ENCODE measurements at regions not wholly inside any gene's neighbourhood (a gene's known extent, or its start where the extent isn't known, plus 50 kb on each side); places are given as distances from the start of the nearest gene placed in this dataset.

DNA sequence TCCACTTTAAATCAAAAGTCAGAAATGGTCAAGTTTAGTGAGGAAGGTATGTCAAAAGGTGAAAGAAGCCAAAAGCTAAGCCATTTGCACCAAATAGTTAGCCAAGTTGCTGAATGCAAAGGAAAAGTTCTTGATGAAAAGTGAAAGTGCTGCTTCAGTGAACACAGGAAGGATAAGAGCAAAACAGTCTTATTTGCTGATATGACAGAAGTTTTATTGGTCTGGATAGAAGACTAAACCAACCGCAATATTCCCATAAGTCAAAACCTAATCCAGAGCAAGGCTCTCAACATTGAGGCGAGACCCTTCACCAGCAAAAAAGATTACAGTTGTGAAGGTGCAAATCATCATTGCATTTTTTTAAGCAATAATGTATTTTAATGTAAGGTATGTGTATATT, 496.5 kb upstream of the LRATD1 start:
- Histone ChIP-seq H3K27ac (ENCODE audit: low read length) (no peak overlapping the region), H3K79me2 (ENCODE audit: low read length) (no peaks in the 10 kb centered on the region), H3K36me3 (replicated peaks; ENCODE audit: low read depth, low read length) (no peaks in the 10 kb centered on the region), H3K4me1 (ENCODE audit: low read length) (peaks cover 5% of the 10 kb centered on the region; the same call in 1 of the 2 replicates), H3K4me2 (ENCODE audit: low read length) (no peak overlapping the region), H3K9me3 (ENCODE audit: insufficient read depth, low read length) (no peaks in the 10 kb centered on the region), H3K9ac (ENCODE audit: low read length) (no peak overlapping the region), H4K20me1 (ENCODE audit: insufficient read depth, low read length) (no peaks in the 10 kb centered on the region), H2AFZ (ENCODE audit: low read depth, low read length) (no peak overlapping the region), H3K27me3 (ENCODE audit: low read depth, low read length) (no peaks in the 10 kb centered on the region), H3K4me3 (ENCODE audit: low read length) (no peak overlapping the region)
- TF ChIP-seq EZH2phosphoT487 (IDR thresholded peaks at IDR 0.05; ENCODE audit: low read depth) (no peak), CTCF (IDR thresholded peaks at IDR 0.05; ENCODE audit: low read depth, low read length) (no peak)

- Histone ChIP-seq H4K20me1 (ENCODE audit: insufficient read depth, low read length) (no peaks in the 10 kb centered on the region), H3K9ac (ENCODE audit: low read length) (no peak overlapping the region), H3K4me3 (ENCODE audit: low read length) (no peak overlapping the region), H3K27ac (ENCODE audit: low read length) (no peak overlapping the region), H3K4me2 (ENCODE audit: low read length) (no peak overlapping the region), H3K36me3 (replicated peaks; ENCODE audit: low read depth, low read length) (no peaks in the 10 kb centered on the region), H2AFZ (ENCODE audit: low read depth, low read length) (no peak overlapping the region), H3K79me2 (ENCODE audit: low read length) (no peaks in the 10 kb centered on the region), H3K4me1 (ENCODE audit: low read length) (peaks cover 5% of the 10 kb centered on the region; the same call in 1 of the 2 replicates), H3K9me3 (ENCODE audit: insufficient read depth, low read length) (no peaks in the 10 kb centered on the region), H3K27me3 (ENCODE audit: low read depth, low read length) (no peaks in the 10 kb centered on the region)
- no peak for TF ChIP-seq EZH2phosphoT487 (IDR thresholded peaks at IDR 0.05; ENCODE audit: low read depth)
- peak; percentile 9; the same call in 1 of the 2 replicates for TF ChIP-seq CTCF (IDR thresholded peaks at IDR 0.05; ENCODE audit: low read depth, low read length)
These were observed 494.9 kb upstream of the LRATD1 start for GRCh38 chr2:14137643-14138042.

GRCh38 chr2:14140009-14140550, 492.4 kb upstream of the LRATD1 start:
- Histone ChIP-seq H3K79me2 (ENCODE audit: low read length) (no peaks in the 10 kb centered on the region), H3K9me3 (ENCODE audit: insufficient read depth, low read length) (no peaks in the 10 kb centered on the region), H2AFZ (ENCODE audit: low read depth, low read length) (no peak overlapping the region)

DNA sequence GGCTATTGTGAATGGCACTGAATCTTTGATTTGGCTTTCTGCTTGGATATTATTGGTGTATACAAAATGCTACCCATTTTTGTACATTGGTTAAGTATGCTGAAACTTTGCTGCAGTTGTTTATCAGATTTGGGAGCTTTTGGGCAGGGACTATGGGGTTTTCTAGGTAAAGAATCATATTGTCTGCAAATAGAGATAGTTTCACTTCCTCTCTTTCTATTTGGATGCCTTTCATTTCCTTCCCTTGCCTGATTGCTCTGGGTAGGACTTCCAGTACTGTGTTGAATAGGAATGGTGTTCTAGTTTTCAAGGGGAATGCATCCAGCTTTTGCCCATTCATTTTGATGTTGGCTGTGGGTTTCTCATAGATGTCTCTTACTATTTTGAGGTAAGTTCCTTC, 489.1 kb upstream of the LRATD1 start:
- Histone ChIP-seq H2AFZ (ENCODE audit: low read depth, low read length) (no peak overlapping the region), H3K4me3 (ENCODE audit: low read length) (no peak overlapping the region), H3K27ac (ENCODE audit: low read length) (no peak overlapping the region), H3K4me1 (ENCODE audit: low read length) (peaks cover 11% of the 10 kb centered on the region), H3K9ac (ENCODE audit: low read length) (no peak overlapping the region), H3K4me2 (ENCODE audit: low read length) (0 out of 2 replicates have a peak overlapping the region, but pooled peaks have one; percentile 2), H3K9me3 (ENCODE audit: insufficient read depth, low read length) (no peaks in the 10 kb centered on the region), H3K27me3 (ENCODE audit: low read depth, low read length) (no peaks in the 10 kb centered on the region), H3K36me3 (replicated peaks; ENCODE audit: low read depth, low read length) (no peaks in the 10 kb centered on the region), H3K79me2 (ENCODE audit: low read length) (no peaks in the 10 kb centered on the region), H4K20me1 (ENCODE audit: insufficient read depth, low read length) (no peaks in the 10 kb centered on the region)
- no peak for TF ChIP-seq EZH2phosphoT487 (IDR thresholded peaks at IDR 0.05; ENCODE audit: low read depth)

More at GRCh38 chr2:14140009-14140550, 492.4 kb upstream of the LRATD1 start:
- Histone ChIP-seq H3K4me2 (ENCODE audit: low read length) (no peak overlapping the region), H3K9ac (ENCODE audit: low read length) (no peak overlapping the region), H3K36me3 (replicated peaks; ENCODE audit: low read depth, low read length) (no peaks in the 10 kb centered on the region), H3K4me3 (ENCODE audit: low read length) (no peak overlapping the region), H3K4me1 (ENCODE audit: low read length) (peaks cover 15% of the 10 kb centered on the region), H4K20me1 (ENCODE audit: insufficient read depth, low read length) (no peaks in the 10 kb centered on the region), H3K27me3 (ENCODE audit: low read depth, low read length) (no peaks in the 10 kb centered on the region), H3K27ac (ENCODE audit: low read length) (no peak overlapping the region)
- TF ChIP-seq EZH2phosphoT487 (IDR thresholded peaks at IDR 0.05; ENCODE audit: low read depth) = no peak
- TF ChIP-seq CTCF (IDR thresholded peaks at IDR 0.05; ENCODE audit: low read depth, low read length) = no peak

Data from OCI-LY3 (cell line).